Activated T-cell treated with anti-CD3 and anti-CD28 coated beads, Interleukin-2, amount 50 U/mL, for 24 hours (primary cell): ENCODE measurements at regions not wholly inside any gene's neighbourhood (a gene's known extent, or its start where the extent isn't known, plus 50 kb on each side); places are given as distances from the start of the nearest gene placed in this dataset.
"Not testable (repeated sequence)": the region's sequence is repeated elsewhere in the genome, so short reads cannot be mapped to it uniquely, and the experiment has no call there.

Source experiments
- DNase-seq: peaks from one replicate; pipeline ENCODE4 v3.0.0-alpha.2; 2020
- H3K27ac Mint-ChIP-seq: 2 replicates; pipeline ENCODE4 v1.8.0; 2020; ENCODE audit warnings: mild to moderate bottlenecking, mixed read lengths
- H3K27me3 Mint-ChIP-seq: 2 replicates; pipeline ENCODE4 v1.8.0; 2020; ENCODE audit warnings: mixed read lengths
- H3K36me3 Mint-ChIP-seq: 2 replicates; pipeline ENCODE4 v1.8.0; 2020; ENCODE audit warnings: low read depth, mixed read lengths
- H3K4me1 Mint-ChIP-seq: 2 replicates; pipeline ENCODE4 v1.8.0; 2020; ENCODE audit warnings: low read depth, mixed read lengths
- H3K4me3 Mint-ChIP-seq: 2 replicates; pipeline ENCODE4 v1.8.0; 2020; ENCODE audit warnings: mild to moderate bottlenecking, moderate library complexity, mixed read lengths
- H3K9me3 Mint-ChIP-seq: 2 replicates; pipeline ENCODE4 v1.8.0; 2020; ENCODE audit warnings: mixed read lengths

- Mint-ChIP-seq H3K27ac (no peak overlapping the region), H3K27me3 (peaks cover 16% of the 10 kb centered on the region), H3K9me3 (peaks cover 5% of the 10 kb centered on the region), H3K4me1 (no peaks in the 10 kb centered on the region), H3K36me3 (no peaks in the 10 kb centered on the region), H3K4me3 (no peak overlapping the region)
- DNase-seq, result no peak
Measured at GRCh38 chr16:26395700-26396099, 671.0 kb upstream of the C16orf82 start.

GRCh38 chr16:26396511-26397235 lies 670.1 kb upstream of the C16orf82 start:
- H3K36me3 Mint-ChIP-seq, result no peaks in the 10 kb centered on the region
- no peak overlapping the region for H3K4me3 Mint-ChIP-seq
- DNase-seq, result no peak
- no peak overlapping the region for H3K27ac Mint-ChIP-seq
- peaks cover 5% of the 10 kb centered on the region for H3K9me3 Mint-ChIP-seq
- no peaks in the 10 kb centered on the region for H3K4me1 Mint-ChIP-seq
- peaks cover 16% of the 10 kb centered on the region for H3K27me3 Mint-ChIP-seq

- no peaks in the 10 kb centered on the region for H3K4me1 Mint-ChIP-seq
- H3K27me3 Mint-ChIP-seq, result peaks cover 15% of the 10 kb centered on the region
- no peak overlapping the region for H3K27ac Mint-ChIP-seq
- peaks cover 5% of the 10 kb centered on the region for H3K9me3 Mint-ChIP-seq
- no peak overlapping the region for H3K4me3 Mint-ChIP-seq
- DNase-seq, result no peak
- H3K36me3 Mint-ChIP-seq, result no peaks in the 10 kb centered on the region
Measured at GRCh38 chr16:26413780-26414179, 652.9 kb upstream of the C16orf82 start.

- H3K4me3 Mint-ChIP-seq, H3K27ac Mint-ChIP-seq, DNase-seq, H3K4me1 Mint-ChIP-seq, H3K36me3 Mint-ChIP-seq: not testable (repeated sequence)
- H3K27me3 Mint-ChIP-seq, result peaks cover 11% of the 10 kb centered on the region
- H3K9me3 Mint-ChIP-seq, result peaks cover 11% of the 10 kb centered on the region
Measured at GRCh38 chr16:26419458-26419857, 647.3 kb upstream of the C16orf82 start.

- no peaks in the 10 kb centered on the region for H3K36me3 Mint-ChIP-seq
- no peak overlapping the region for H3K27ac Mint-ChIP-seq
- peaks cover 12% of the 10 kb centered on the region for H3K27me3 Mint-ChIP-seq
- H3K9me3 Mint-ChIP-seq, result peaks cover 8% of the 10 kb centered on the region
- DNase-seq, result no peak
- no peak overlapping the region for H3K4me3 Mint-ChIP-seq
- H3K4me1 Mint-ChIP-seq, result no peaks in the 10 kb centered on the region
Measured at GRCh38 chr16:26430618-26431017, 636.1 kb upstream of the C16orf82 start.

- no peak for DNase-seq
- Mint-ChIP-seq H3K9me3 (peaks cover 9% of the 10 kb centered on the region), H3K27me3 (peaks cover 10% of the 10 kb centered on the region), H3K27ac (no peak overlapping the region), H3K4me1 (no peaks in the 10 kb centered on the region), H3K36me3 (no peaks in the 10 kb centered on the region), H3K4me3 (no peak overlapping the region)
Measured at GRCh38 chr16:26433807-26434206, 632.9 kb upstream of the C16orf82 start.

GRCh38 chr16:26441178-26441577 lies 625.5 kb upstream of the C16orf82 start:
- H3K27me3 Mint-ChIP-seq, result peaks cover 8% of the 10 kb centered on the region
- no peak for DNase-seq
- H3K4me1 Mint-ChIP-seq, result no peaks in the 10 kb centered on the region
- no peak overlapping the region for H3K27ac Mint-ChIP-seq
- no peak overlapping the region for H3K4me3 Mint-ChIP-seq
- no peaks in the 10 kb centered on the region for H3K36me3 Mint-ChIP-seq
- H3K9me3 Mint-ChIP-seq, result peaks cover 7% of the 10 kb centered on the region

- no peak for DNase-seq
- Mint-ChIP-seq H3K9me3 (peaks cover 7% of the 10 kb centered on the region), H3K27me3 (peaks cover 8% of the 10 kb centered on the region), H3K4me3 (no peak overlapping the region), H3K4me1 (no peaks in the 10 kb centered on the region), H3K27ac (no peak overlapping the region), H3K36me3 (no peaks in the 10 kb centered on the region)
Measured at GRCh38 chr16:26442321-26442720, 624.4 kb upstream of the C16orf82 start.

GRCh38 chr16:26447570-26447969 lies 619.2 kb upstream of the C16orf82 start:
- Mint-ChIP-seq H3K27me3 (peaks cover 4% of the 10 kb centered on the region), H3K36me3 (no peaks in the 10 kb centered on the region), H3K4me1 (no peaks in the 10 kb centered on the region), H3K9me3 (no peaks in the 10 kb centered on the region), H3K27ac (no peak overlapping the region), H3K4me3 (no peak overlapping the region)
- DNase-seq, result no peak

GRCh38 chr16:26453215-26453614 lies 613.5 kb upstream of the C16orf82 start:
- peaks cover 16% of the 10 kb centered on the region for H3K27me3 Mint-ChIP-seq

GRCh38 chr16:26454102-26454501 lies 612.6 kb upstream of the C16orf82 start:
- Mint-ChIP-seq H3K4me3 (no peak overlapping the region), H3K4me1 (peaks cover 3% of the 10 kb centered on the region), H3K36me3 (no peaks in the 10 kb centered on the region), H3K27ac (no peak overlapping the region), H3K27me3 (peaks cover 16% of the 10 kb centered on the region), H3K9me3 (no peaks in the 10 kb centered on the region)
- DNase-seq, result no peak

More at GRCh38 chr16:26453215-26453614, 613.5 kb upstream of the C16orf82 start:
- Mint-ChIP-seq H3K4me3 (no peak overlapping the region), H3K4me1 (peaks cover 3% of the 10 kb centered on the region), H3K36me3 (no peaks in the 10 kb centered on the region), H3K27ac (no peak overlapping the region), H3K9me3 (no peaks in the 10 kb centered on the region)
- DNase-seq, result no peak

- peaks cover 3% of the 10 kb centered on the region for H3K4me1 Mint-ChIP-seq
- DNase-seq, result no peak
Measured at GRCh38 chr16:26456074-26456473, 610.7 kb upstream of the C16orf82 start.

GRCh38 chr16:26457095-26457494 lies 609.6 kb upstream of the C16orf82 start:
- Mint-ChIP-seq H3K36me3 (no peaks in the 10 kb centered on the region), H3K27me3 (peaks cover 19% of the 10 kb centered on the region), H3K9me3 (no peaks in the 10 kb centered on the region), H3K27ac (no peak overlapping the region), H3K4me1 (peaks cover 3% of the 10 kb centered on the region), H3K4me3 (no peak overlapping the region)
- no peak for DNase-seq

More at GRCh38 chr16:26456074-26456473, 610.7 kb upstream of the C16orf82 start:
- Mint-ChIP-seq H3K4me3 (no peak overlapping the region), H3K27ac (no peak overlapping the region), H3K36me3 (no peaks in the 10 kb centered on the region), H3K9me3 (no peaks in the 10 kb centered on the region), H3K27me3 (peaks cover 16% of the 10 kb centered on the region)

GRCh38 chr16:26457882-26458281 lies 608.8 kb upstream of the C16orf82 start:
- H3K9me3 Mint-ChIP-seq, result no peaks in the 10 kb centered on the region
- no peak overlapping the region for H3K4me3 Mint-ChIP-seq
- H3K27ac Mint-ChIP-seq, result no peak overlapping the region
- H3K4me1 Mint-ChIP-seq, result peaks cover 3% of the 10 kb centered on the region
- no peaks in the 10 kb centered on the region for H3K36me3 Mint-ChIP-seq
- peaks cover 27% of the 10 kb centered on the region for H3K27me3 Mint-ChIP-seq
- DNase-seq, result no peak

GRCh38 chr16:26464576-26465266 lies 602.0 kb upstream of the C16orf82 start:
- Mint-ChIP-seq H3K4me3 (no peak overlapping the region), H3K9me3 (peaks cover 2% of the 10 kb centered on the region), H3K4me1 (no peaks in the 10 kb centered on the region), H3K27ac (no peak overlapping the region), H3K36me3 (no peaks in the 10 kb centered on the region), H3K27me3 (peaks cover 35% of the 10 kb centered on the region)
- DNase-seq, result no peak
